DMS153 (cell line): ENCODE measurements at regions not wholly inside any gene's neighbourhood (a gene's known extent, or its start where the extent isn't known, plus 50 kb on each side); places are given as distances from the start of the nearest gene placed in this dataset.

Experiments
- DNase-seq: peaks from one replicate; lab custom pipeline; 2025; lab: John Stamatoyannopoulos, UW

DNA sequence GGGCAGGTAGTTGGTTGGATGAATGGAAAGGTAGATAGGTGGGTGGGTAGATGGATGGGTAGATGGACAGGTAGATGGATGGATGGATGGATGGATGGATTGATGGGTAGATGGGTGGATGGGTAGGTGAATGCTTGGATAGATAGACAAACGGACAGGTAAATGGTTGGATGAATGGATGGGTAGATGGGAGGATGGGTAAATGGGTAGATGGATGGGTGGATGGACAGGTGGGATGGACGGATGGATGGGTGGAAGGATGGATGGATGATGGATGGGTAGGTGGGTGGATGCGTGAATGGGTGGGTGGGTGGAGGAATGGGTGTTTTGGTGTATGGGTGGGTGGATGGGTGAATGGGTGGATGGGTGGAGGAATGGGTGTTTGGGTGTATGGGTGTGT is 50.1 kb upstream of the ASAP2 start:
- no peak for DNase-seq

DNA sequence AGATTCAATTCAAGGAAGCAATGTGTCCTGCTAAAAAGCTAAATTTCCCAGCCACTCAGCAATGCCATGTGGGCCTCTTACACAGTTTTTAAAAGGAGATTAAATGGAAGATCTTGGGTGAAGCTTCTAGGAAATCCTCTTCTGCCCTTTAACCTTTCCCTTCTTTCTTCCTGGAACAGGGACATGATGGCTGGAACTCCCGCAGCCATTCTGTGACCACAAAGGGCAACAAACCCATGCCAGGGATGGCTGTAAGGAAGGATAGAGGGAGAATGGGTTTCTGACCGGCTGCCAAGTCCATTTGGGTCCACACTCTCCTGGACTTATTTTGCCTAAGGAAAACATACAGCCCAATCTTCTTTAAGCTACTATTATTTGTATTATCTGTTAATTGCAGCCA is 52.6 kb upstream of the ASAP2 start:
- DNase-seq, result no peak

GRCh38 chr2:9153643-9153980 is 53.0 kb upstream of the ASAP2 start:
- no peak for DNase-seq

DNA sequence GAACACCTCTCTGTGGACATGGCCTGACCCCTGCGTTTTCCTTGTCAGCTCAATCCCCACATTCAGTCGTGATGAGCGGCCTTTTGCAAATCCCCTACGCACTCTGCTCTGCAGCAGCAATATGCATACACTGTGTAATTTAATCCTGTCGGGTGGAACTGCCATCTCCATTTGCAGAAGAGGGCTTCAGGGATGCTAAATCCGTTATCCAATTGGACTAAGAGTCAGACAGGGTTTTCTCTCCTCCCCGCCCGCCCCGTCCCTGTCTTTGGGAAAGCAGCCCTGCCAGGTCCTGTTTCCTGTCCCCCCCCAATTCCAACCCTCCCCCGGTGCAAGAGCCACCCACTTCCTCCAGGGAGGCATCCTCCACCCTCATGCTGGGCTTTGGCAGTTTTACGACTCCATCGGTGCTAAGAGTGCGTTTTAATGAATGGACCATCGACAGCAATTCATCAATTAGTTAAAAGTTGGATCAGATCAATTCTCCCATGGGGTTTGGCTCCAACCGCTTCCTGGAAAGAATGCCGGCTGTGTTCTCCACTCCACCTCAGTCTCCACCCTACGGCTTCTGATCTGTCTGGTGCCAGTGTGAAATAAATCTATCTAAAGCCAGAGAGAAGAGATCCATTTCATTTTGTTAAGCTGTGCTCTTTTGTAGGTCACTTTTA is 53.5 kb upstream of the ASAP2 start:
- peak; percentile 37 for DNase-seq

DNA sequence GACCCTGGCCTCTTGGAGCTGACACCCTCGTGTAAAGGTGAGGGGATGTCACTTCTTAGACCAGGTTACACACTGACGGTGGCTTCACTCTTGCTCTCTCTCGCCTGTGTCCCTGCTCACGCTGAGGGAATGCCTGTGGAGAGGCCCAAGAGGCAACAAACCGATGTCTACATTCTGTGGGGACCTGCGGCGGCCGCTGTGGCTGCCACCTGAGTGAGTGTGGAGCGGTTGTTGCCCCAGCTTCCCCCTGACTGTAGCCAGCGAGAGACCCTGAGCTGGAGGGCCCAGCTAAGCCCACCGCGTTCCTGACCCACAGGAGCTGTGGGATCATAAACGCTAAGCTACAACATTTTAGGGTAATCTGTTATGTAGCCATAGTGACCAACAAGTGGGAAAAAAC is 55.7 kb upstream of the ASAP2 start:
- DNase-seq, result no peak

- no peak for DNase-seq
These were observed 56.1 kb upstream of the ASAP2 start for GRCh38 chr2:9150568-9150900.

DNA sequence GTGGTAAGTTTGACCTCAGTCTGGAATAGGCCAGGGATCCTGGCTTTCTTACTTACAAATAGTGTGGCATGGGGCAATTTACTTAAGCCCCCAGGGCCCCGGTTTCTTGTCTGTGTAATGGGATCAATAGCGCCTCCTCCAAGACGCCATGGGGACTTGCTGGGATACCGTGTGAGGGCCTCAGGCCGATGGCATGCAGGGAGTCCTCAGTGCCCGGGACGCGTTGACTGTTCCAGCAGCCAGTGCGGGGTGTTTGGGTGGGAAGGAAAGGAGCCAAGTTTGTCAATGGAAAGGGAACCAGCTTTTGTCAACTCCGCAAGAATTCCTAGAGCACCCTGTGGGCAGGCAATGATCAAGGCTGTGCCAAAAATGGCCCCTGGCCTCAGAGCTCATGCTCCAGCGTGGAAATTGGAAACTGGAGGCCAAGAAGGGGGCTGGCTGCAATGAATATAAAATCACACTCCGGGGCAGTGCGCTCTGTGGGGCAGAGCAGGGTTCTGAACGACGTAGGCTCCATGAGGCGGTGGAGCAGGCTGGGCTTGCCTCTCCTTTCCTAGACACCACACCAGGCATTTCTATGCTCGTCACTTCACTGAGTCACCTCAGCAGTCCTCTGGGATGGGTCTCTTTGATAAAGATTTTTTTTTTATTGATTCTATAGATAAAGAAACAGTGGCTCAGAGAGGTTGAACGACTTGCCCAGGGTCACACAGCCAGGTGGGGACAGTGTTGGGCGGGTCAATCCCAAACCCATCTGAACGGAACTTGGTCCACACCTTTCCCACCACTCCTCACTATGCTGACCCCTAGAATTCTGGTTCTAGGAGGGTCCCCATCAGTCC is 56.7 kb upstream of the ASAP2 start:
- DNase-seq, result no peak

DNA sequence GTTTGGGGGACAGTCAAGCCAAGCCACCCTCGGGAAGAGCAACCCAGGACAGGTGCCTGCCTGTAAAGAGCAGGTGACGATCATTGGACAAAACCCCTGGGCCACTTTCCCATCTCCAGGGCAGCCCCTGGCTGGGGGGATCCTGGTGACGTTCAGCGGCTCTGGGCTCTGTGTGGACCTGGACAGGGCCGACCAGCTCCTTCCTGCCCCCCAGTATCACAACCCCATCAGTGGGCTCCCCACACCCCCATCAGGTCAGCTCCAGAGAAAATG is 57.3 kb upstream of the ASAP2 start:
- DNase-seq, result no peak

GRCh38 chr2:9146646-9147045 is 60.0 kb upstream of the ASAP2 start:
- no peak for DNase-seq

- no peak for DNase-seq
These were observed 60.7 kb upstream of the ASAP2 start for GRCh38 chr2:9145752-9146430.

- DNase-seq, result no peak
These were observed 61.4 kb upstream of the ASAP2 start for GRCh38 chr2:9145109-9145751.

DNA sequence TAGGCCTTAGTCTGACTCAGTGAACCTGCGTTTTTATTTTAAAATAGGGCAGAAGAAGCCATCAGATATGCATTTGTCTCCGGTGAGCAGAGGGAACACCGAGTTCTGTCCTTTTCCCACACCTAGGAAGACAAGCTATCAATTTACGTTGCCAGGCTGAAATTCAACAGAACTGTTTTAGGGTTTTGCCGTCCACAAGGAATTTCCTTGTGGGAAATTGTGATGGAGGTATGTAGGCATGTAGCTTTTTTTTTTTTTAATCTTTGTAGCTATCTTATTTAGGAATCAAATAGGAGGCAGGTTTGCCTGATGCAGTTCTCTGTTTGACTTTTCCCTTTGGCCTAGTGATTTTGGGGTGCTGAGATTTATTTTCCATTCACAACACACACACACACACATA is 62.0 kb upstream of the ASAP2 start:
- no peak for DNase-seq

GRCh38 chr2:9144046-9144445 is 62.6 kb upstream of the ASAP2 start:
- no peak for DNase-seq

GRCh38 chr2:9143264-9143815 is 63.3 kb upstream of the ASAP2 start:
- DNase-seq, result no peak

DNA sequence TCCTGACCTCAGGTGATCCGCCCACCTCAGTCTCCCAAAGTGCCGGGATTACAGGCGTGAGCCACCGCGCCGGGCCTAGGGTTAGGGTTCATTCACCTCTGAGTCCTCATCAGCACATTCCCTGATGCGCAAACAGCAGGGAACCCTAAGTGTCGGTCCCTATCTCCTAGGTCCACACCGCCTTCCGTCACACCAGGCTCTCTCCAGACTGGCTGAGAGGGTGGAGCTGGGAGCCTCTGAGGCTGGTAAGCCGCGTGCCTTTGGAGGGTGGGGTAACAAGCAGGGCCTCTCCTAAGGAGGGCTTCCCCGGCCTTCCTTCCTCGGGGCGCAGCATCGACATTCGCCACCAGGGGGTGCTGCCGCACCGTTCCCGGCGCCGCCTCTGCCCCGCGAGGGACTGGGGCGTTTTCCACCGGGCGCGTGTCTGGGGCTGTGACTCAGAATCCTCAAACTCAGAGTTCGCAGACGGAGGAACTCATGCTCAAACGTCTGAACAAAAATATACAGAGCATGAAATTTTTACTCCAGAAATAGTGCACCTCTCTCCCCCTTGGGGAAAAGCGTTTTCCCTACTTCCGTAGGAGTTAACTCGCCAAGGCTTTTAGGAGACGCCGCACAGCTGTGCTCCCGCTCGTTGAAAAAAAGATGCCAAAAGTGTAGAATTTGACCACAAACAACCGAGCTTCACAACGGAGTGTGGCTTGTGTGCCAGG is 63.9 kb upstream of the ASAP2 start:
- DNase-seq, result peak; percentile 42

- DNase-seq, result no peak
These were observed 64.7 kb upstream of the ASAP2 start for GRCh38 chr2:9141706-9142460.

- no peak for DNase-seq
These were observed 65.4 kb upstream of the ASAP2 start for GRCh38 chr2:9141091-9141667.

DNA sequence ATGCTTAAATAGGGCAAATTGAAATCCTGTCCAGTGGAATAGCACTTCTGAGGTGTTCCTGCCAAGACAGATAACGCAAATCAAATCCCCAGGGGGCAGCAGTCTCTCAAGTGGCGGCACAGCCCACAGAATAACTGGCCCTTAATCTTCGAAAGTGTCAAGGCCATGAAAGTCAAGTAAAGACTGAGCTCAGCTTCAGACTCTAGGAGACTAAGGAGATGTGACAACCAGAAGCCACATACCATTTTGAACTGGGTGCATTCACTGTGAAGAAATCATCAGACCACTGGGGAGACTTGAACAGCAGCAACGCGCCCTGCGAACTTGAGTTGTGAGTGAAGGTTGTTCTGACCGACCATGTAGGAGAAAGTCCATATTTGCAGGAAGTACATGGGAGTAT is 66.0 kb upstream of the ASAP2 start:
- no peak for DNase-seq

DNA sequence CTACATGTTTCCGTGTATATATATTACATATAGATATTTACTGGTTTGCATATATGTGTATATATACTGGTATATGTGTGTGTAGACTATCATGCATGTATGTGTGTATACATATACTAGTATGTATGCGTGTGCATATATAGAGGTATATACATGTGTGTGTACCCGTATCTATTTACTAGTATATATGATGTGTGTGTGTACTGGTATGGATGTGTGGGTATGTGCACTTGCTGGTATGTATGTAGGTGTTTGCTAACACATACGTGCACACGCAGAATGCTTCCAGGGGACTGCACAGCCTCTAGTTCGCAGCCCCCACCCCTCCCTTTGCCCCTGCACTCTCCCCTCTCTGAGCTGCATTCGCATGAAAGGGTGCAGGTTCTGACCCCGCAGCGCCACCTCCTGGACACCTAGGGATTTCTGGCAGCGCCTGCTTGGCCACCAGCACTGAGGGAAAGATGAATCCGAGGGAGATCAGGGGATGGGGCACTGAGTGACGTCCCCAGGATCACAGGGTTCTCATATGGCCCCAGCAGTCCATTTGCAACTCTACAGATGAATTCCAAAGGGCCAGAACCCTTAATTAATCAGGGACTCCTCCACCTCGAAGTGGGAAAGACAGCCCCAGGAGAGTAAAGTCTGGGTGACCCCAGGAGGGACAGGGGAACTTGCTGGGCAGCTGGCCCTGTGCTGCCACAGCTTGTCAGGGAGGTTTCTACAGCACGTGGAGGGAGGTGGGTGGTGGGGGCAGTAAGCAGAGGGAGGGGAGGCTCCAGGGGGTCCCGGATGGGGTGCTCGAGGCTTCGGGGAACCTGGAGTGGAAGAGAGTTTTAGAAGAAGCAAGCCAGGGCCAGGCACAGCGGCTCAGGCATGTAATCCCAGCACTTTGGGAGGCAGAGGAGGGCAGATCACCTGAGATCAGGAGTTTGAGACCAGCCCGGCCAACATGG is 66.8 kb upstream of the ASAP2 start:
- DNase-seq, result no peak
